WERI-Rb-1 (cell line): ENCODE measurements at regions not wholly inside any gene's neighbourhood (a gene's known extent, or its start where the extent isn't known, plus 50 kb on each side); places are given as distances from the start of the nearest gene placed in this dataset.

ENCODE experiments used
- DNase-seq: peaks from one replicate; pipeline ENCODE4 v3.0.0-alpha.2; 2020
- H3K27ac ChIP-seq: fragments of 250-450 bp; sonication (Bioruptor Pico); 2 replicates; pipeline ENCODE4 v1.5.1; 2020; ENCODE audit warnings: mild to moderate bottlenecking, moderate library complexity
- H3K27me3 ChIP-seq: fragments of 250-450 bp; sonication (Bioruptor Pico); 2 replicates; pipeline ENCODE4 v1.5.1; 2021; ENCODE audit warnings: mild to moderate bottlenecking, low read depth, moderate library complexity; ENCODE audit not compliant: insufficient read depth, severe bottlenecking
- H3K36me3 ChIP-seq: fragments of 250-450 bp; sonication (Bioruptor Pico); 2 replicates; pipeline ENCODE4 v1.5.1; 2020; ENCODE audit warnings: mild to moderate bottlenecking, moderate library complexity
- H3K4me3 ChIP-seq: 2 replicates; pipeline ENCODE4 v1.5.1; 2011; ENCODE audit warnings: low read depth, mild to moderate bottlenecking, control low read depth, low read length
- H3K9me3 ChIP-seq: fragments of 250-450 bp; sonication (Bioruptor Pico); 2 replicates; pipeline ENCODE4 v1.5.1; 2021; ENCODE audit warnings: mild to moderate bottlenecking, moderate library complexity; ENCODE audit not compliant: severe bottlenecking
- TF ChIP-seq, protein P1 (sequence below): IDR thresholded peaks from 2 replicates; pipeline ENCODE4 v1.5.1; 2011; ENCODE audit warnings: low read depth, mild to moderate bottlenecking, control low read depth, inconsistent platforms, low read length

DNA sequence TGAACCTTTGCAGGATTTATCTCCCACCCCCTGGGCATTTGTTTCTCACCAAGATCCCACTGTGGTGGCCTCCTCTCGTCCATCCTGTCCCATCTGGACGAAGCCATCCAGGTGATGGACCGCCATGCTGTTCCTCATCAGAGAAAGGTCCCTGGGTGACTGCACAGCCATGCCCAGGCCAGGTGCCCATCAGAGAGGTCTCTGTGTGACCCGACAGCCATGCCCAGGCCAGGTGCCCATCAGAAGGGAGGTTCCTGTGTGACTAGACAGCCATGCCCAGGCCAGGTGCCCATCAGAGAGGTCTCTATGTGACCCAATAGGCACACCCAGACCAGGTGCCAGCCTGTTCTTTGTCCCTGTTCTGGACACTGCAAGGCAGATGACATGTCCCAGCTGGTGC is 360.9 kb upstream of the SALL3 start:
- peak; percentile 4 for DNase-seq
- no peak overlapping the region for H3K4me3 ChIP-seq
- TF ChIP-seq, protein P1, sequence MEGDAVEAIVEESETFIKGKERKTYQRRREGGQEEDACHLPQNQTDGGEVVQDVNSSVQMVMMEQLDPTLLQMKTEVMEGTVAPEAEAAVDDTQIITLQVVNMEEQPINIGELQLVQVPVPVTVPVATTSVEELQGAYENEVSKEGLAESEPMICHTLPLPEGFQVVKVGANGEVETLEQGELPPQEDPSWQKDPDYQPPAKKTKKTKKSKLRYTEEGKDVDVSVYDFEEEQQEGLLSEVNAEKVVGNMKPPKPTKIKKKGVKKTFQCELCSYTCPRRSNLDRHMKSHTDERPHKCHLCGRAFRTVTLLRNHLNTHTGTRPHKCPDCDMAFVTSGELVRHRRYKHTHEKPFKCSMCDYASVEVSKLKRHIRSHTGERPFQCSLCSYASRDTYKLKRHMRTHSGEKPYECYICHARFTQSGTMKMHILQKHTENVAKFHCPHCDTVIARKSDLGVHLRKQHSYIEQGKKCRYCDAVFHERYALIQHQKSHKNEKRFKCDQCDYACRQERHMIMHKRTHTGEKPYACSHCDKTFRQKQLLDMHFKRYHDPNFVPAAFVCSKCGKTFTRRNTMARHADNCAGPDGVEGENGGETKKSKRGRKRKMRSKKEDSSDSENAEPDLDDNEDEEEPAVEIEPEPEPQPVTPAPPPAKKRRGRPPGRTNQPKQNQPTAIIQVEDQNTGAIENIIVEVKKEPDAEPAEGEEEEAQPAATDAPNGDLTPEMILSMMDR, result no peak
- peaks cover 6% of the 10 kb centered on the region for H3K9me3 ChIP-seq
- H3K36me3 ChIP-seq, result no peaks in the 10 kb centered on the region
- H3K27me3 ChIP-seq, result no peaks in the 10 kb centered on the region
- no peak overlapping the region for H3K27ac ChIP-seq

DNA sequence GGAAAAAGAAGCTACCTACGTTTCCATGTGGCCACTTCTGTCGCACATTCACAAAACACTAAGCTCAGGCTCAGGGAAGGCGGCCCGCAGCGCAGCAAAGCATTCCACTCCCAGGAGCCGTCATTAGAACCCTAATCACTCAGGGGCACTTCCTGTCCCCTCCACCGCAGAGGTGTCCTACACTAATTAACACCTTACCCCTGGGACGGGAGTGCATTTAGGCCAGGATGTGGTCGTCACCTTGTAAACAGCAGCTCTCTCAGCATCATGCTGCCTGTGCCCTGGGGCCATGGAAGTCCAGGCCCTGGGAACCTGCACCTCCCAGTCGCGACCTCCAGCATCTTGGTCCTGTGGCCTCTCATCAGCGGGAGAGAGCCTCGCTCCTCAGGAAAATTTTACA is 359.8 kb upstream of the SALL3 start:
- Histone ChIP-seq H3K36me3 (no peaks in the 10 kb centered on the region), H3K4me3 (no peak overlapping the region), H3K27me3 (no peaks in the 10 kb centered on the region), H3K9me3 (peaks cover 6% of the 10 kb centered on the region), H3K27ac (no peak overlapping the region)
- DNase-seq, result peak; percentile 4
- TF ChIP-seq, protein P1, result no peak

DNA sequence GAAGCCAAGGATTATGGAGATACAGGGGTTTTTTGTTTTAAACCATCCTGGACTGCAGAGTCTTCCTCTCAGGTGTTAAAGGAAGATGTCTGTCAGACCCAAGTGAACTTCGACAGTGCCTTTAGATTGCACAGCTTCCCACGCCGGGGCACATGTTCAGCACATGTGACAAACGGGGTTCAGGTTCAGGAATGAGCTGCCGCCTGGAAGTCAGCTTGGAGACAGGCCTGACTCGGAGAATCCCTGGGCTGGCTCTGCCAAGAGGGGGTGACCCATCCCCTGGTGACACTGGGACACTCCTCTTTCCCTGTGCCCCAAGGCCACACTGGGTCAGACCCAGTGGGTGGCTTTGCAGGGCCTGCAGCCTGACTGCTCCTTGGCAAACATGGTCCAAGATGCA is 359.3 kb upstream of the SALL3 start:
- no peaks in the 10 kb centered on the region for H3K27me3 ChIP-seq
- TF ChIP-seq, protein P1, result no peak
- peak; percentile 3 for DNase-seq
- peaks cover 6% of the 10 kb centered on the region for H3K9me3 ChIP-seq
- no peak overlapping the region for H3K27ac ChIP-seq
- no peak overlapping the region for H3K4me3 ChIP-seq
- H3K36me3 ChIP-seq, result no peaks in the 10 kb centered on the region

DNA sequence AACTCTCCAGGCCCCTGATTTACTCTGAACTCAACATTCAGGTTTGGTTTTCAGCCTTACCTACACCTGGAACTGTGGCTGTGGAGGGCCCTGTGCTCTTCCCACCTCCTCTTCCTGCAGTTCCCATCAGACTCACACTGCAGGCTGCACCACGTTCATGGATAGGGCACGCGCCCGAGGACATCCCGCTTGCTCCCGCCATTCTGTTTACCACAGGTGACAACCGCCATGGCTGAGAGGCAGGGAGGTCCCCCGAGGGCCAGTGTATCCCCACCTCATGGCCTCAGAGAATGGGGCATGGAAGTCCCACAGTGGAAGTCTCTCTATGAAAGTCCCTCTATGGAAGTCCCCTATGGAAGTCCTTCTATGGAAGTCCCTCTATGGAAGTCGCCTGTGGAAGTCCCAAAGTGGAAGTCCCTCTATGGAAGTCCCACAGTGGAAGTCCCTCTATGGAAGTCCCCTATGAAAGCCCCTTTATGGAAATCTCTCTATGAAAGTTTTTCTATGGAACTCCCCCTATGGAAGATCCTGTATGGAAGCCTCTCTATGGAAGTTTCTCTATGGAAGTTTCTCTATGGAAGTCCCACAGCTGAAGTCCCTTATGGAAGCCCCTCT is 358.4 kb upstream of the SALL3 start:
- TF ChIP-seq, protein P1, result no peak
- Histone ChIP-seq H3K9me3 (peaks cover 4% of the 10 kb centered on the region), H3K27ac (no peak overlapping the region), H3K27me3 (no peaks in the 10 kb centered on the region), H3K36me3 (no peaks in the 10 kb centered on the region), H3K4me3 (no peak overlapping the region)
- peak; percentile 6 for DNase-seq

DNA sequence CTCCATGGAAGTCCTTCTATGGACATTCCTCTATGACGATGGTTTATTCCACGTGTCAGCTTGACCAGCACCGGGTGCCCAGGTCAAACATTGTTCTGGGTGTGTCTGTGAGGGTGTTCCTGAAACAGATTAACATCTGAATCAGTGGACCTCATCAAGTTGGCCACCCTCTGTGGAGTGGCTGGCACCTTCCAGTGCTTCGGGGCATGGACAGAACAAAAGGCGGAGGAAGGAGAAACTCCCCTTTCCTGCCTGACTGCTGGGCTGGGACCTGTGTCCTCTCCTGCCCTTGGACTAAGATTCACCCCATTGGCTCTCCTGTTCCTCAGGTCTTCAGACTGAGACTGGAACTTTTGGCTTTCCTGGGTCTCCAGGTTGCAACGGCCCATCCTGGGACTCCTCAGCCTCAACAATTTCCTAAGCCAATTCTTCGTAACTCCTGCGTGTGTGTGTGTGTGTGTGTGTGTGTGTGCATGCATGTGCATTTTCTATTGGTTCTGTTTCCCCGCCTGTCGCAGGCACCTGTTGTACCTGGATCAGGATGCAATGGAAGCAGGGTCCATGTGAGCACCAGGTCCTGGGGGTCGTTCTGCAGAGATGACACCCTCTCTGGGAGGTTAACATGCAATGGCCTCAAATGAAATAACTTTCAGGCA is 357.2 kb upstream of the SALL3 start:
- H3K36me3 ChIP-seq, result no peaks in the 10 kb centered on the region
- H3K27ac ChIP-seq, result no peak overlapping the region
- H3K9me3 ChIP-seq, result no peaks in the 10 kb centered on the region
- no peaks in the 10 kb centered on the region for H3K27me3 ChIP-seq
- H3K4me3 ChIP-seq, result no peak overlapping the region
- DNase-seq, result peak; percentile 3
- TF ChIP-seq, protein P1, result no peak
